GM18951 (cell line): ENCODE measurements at regions not wholly inside any gene's neighbourhood (a gene's known extent, or its start where the extent isn't known, plus 50 kb on each side); places are given as distances from the start of the nearest gene placed in this dataset.

ENCODE experiments used
- POLR2A ChIP-seq: IDR thresholded peaks from 4 replicates; pipeline ENCODE4 v1.6.1; 2011; ENCODE audit warnings: mild to moderate bottlenecking; ENCODE audit not compliant: insufficient read length, insufficient read depth; ENCODE audit errors: extremely low read depth
- in situ Hi-C: fragments of 300-500 bp; cut with MboI; formaldehyde crosslinking; loops from one replicate; pipeline ENCODE4 v1.12.0; 2022; ENCODE audit warnings: low sequenced_read_pairs, mixed read lengths, inconsistent platforms; ENCODE audit not compliant: unreplicated experiment

DNA sequence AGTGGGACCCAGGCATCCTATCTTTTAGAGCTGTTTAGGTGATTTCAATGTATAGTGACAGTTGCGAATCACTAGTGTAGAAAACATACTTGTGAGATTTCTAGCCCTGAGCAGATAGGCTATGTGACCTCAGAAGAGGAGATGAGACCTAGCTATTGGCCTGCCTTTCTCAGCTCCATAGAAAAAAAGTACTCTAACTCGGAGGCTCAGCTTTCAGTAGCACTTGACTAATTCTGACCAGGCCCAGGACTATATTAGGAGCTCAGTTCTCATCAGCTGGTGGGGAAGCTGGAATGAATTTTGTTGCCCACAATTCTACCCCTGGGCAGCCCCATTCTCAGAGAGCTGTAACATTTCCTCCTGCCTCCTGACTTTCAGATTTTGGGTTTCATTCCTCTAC is 179.9 kb upstream of the NAMPT start:
- no peak for TF ChIP-seq POLR2A
- in situ Hi-C loops, result loop anchor here (5.0 kb wide), 1 partner anchor 287 kb away; no protein-coding TSS in a partner anchor

- in situ Hi-C loops, result no loop called here
- TF ChIP-seq POLR2A, result no peak
Measured at GRCh38 chr7:106463851-106464611, 179.2 kb upstream of the NAMPT start.

- in situ Hi-C loops, result no loop called here
- TF ChIP-seq POLR2A, result no peak
Measured at GRCh38 chr7:106462914-106463482, 178.2 kb upstream of the NAMPT start.

- in situ Hi-C loops, result no loop called here
- TF ChIP-seq POLR2A, result no peak
Measured at GRCh38 chr7:106462365-106462859, 177.6 kb upstream of the NAMPT start.

- TF ChIP-seq POLR2A, result no peak
- in situ Hi-C loops, result no loop called here
Measured at GRCh38 chr7:106460792-106461254, 176.0 kb upstream of the NAMPT start.

- TF ChIP-seq POLR2A, result no peak
Measured at GRCh38 chr7:106459397-106460072, 174.8 kb upstream of the NAMPT start.

GRCh38 chr7:106457678-106458077 is 172.9 kb upstream of the NAMPT start:
- no peak for TF ChIP-seq POLR2A
- in situ Hi-C loops, result no loop called here

More at GRCh38 chr7:106459397-106460072, 174.8 kb upstream of the NAMPT start:
- in situ Hi-C loops, result no loop called here

- in situ Hi-C loops, result no loop called here
- TF ChIP-seq POLR2A, result no peak
Measured at GRCh38 chr7:106456329-106456728, 171.5 kb upstream of the NAMPT start.

DNA sequence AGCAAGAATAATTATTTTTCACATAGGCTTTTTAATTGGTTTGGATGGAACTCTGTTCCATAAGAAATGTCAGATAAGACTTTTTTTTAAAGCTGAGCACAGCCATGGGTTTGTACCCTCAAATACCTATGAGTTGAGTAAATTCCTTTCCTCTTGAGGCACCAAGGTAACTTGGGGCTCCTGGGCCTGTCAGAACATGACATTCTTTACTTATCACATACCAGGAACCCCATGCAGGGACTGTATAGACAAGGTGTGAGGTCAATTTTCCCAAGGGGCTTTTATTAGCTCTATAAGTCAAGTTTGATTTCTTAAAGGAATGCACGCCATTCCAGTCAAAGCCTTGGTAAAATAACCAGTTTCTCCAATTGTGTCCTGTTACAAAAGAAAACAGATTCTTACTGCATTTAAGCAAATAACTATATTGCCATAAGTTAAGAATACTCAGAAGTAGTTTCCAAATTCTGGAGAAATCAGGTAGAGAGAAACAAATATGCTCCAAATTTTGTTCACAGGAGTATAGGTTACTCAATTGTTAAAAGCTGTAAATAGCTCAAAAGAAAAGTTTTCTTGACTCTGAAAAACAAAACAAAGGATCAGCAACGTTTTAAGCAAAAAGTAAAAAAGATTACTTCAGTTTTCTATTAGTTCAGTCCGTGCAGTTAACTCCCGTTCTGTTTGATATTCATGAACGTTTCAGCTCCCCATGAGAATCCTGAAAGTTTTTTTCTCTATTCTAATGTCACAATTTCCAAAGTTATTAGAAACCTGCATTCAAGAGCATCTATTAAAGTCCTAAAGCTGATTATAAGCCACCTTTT is 167.5 kb upstream of the NAMPT start:
- no peak for TF ChIP-seq POLR2A
- in situ Hi-C loops, result no loop called here

DNA sequence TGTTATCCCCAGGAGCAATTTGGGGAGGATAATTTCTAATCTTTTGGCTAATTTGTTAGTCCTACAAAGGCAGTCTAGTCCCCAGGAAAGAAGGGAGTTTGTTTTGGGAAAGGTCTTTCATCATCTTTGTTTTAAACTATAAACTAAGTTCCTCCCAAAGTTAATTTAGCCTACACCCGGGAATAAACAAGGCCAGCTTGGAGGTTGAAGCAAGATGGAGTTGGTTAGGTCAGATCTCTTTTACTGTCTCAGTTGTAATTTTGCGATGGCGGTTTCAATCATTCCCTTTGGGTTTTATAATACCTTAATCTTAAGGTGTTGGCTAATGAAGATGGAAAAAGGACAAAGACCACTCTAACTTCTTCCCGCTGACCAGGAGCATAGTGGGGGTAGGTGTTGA is 166.4 kb upstream of the NAMPT start:
- no peak for TF ChIP-seq POLR2A
- in situ Hi-C loops, result no loop called here

DNA sequence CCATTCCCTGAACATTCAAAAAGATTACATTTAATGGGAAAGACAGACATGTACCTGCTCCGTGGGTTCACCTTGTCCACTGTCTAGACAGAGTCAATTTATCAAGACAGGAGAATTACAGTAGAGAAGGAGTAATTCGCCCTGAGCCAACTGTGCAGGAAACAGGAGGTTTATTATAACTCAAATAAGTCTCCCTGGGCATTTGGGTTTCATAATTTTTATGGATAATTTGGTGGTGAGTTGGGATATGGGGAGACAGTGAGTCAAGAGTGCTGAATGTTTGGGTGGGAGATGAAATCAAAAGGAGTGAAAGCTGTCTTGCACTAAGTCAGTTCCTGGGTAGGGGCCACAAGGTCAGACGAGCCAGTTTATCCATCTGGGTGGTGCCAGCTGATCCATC is 165.9 kb upstream of the NAMPT start:
- no peak for TF ChIP-seq POLR2A
- in situ Hi-C loops, result no loop called here

DNA sequence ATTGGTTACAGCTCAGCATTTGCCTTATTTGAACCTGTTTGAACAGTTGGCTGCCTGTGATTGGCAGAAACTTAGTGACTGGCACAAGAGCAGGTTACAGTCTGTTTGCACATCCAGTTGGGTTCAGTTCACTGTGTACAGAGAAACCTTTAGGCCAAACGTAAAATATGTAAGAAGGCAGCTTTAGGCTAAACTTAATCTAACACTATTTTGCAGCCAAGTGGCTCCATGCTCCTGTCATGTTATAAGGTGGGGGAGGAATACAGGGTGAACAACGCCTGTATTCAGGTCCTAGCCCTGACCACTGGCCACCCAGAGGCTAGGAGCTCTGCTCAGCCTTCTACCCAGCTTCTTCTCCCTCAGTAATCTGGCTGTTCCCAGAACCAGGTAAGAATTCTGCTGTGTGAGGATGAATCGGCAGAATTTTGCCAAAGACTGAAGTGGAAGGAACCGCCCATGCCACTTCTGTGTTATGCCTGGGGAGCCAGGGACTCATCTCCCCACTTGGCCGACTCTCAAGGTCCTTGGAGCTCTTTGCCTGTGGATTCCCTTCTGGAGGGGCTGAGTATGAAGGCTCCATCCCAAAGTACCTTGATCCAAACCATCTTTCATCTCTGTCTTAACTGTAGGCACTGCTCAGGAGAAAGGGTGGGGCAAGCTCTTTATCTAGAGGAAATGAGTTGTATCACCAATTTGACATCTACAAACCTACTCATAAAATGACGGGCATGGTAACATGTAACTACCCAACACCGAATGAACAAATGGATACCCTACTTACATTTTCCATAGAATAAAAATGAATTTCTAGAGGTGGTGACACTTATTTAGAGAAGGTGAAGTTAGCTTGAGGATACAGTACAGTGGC is 164.4 kb upstream of the NAMPT start:
- no peak for TF ChIP-seq POLR2A
- in situ Hi-C loops, result no loop called here
